Inflammatory macrophage treated with lipopolysaccharide for 1 hour (primary cell): ENCODE measurements at regions not wholly inside any gene's neighbourhood (a gene's known extent, or its start where the extent isn't known, plus 50 kb on each side); places are given as distances from the start of the nearest gene placed in this dataset.

Experiments
- DNase-seq, 2 donors: peaks; one replicate each; pipeline ENCODE4 v3.0.0-alpha.2; 2020 to 2022

- no peak for DNase-seq
Measured at GRCh38 chr4:152234571-152234970, 301.3 kb downstream of the FBXW7 start.

DNA sequence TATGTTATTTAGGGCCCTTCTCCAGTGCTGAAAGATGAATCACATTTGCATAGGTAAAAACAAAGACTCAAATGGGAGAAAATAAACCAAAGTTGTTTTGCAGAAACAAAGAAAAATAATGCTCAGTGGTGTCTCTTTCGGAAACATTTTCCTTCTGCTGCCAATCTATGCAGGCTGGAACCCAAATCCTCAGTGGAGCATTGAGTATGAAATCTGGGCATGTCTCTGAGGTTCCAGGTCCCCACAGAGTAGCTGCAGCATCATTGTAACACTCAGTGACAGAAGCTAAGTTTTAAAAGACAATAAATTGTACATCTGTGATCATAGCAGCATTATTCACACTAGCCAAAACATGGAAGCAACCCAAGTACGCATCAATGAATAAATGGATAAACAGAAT is 303.6 kb downstream of the FBXW7 start:
- DNase-seq: no peak

GRCh38 chr4:152229782-152230289 is 306.1 kb downstream of the FBXW7 start:
- no peak for DNase-seq

- DNase-seq: no peak
Measured at GRCh38 chr4:152225680-152226079, 310.2 kb downstream of the FBXW7 start.

GRCh38 chr4:152224721-152225420 is 311.0 kb downstream of the FBXW7 start:
- no peak for DNase-seq

GRCh38 chr4:152224223-152224622 is 311.7 kb downstream of the FBXW7 start:
- DNase-seq: no peak

DNA sequence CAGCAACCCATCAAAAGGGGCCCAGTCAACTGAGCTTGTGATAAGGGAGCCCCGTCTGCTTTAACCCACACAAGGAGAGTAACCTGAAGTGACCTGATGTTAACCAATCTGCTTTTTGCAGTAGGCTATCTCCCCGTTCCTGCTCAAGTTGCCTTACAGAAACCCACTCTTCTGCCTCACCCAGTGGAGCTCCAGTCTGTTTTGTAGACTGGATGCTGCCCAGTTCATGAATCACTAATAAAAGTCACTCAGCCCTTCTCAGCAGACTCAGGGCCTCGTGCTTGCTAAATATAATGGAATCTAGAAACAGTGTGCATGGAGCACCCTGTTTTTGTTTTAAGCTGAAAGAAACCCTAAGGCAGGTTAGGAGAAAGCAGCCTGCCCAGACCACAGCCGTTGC is 312.3 kb downstream of the FBXW7 start:
- DNase-seq: no peak

DNA sequence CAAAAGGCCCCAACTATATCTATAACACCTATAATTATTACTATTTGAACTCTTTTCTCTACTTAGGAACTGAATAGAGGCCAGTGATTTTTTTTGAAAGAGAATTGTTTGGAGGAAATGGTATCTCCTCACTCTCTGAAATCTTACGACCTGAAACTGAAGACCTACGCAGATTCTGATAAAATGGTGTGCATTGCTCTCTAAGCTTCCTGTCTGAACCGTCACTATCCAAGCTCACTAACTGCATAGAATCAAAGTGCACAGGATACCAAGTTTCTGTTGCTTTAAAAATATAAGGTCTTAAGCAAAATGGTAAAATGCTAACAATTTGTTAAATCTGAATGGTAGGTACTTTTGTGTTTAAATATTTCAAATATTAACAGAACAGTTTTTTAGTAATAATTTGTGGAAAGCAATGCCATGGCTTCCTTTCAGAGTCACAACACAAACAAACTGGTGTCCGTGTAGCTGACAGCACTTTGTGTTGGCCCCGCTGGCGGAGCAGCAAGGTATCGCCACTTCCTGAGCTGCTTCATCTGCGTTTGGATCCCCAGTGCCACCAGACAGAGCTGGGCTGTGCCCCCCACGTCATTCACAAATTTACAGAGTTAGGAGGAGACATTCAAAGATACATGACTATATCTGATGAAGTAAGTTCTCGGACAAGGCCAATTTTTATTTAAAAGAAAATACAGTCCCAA is 313.9 kb downstream of the FBXW7 start:
- DNase-seq: no peak

DNA sequence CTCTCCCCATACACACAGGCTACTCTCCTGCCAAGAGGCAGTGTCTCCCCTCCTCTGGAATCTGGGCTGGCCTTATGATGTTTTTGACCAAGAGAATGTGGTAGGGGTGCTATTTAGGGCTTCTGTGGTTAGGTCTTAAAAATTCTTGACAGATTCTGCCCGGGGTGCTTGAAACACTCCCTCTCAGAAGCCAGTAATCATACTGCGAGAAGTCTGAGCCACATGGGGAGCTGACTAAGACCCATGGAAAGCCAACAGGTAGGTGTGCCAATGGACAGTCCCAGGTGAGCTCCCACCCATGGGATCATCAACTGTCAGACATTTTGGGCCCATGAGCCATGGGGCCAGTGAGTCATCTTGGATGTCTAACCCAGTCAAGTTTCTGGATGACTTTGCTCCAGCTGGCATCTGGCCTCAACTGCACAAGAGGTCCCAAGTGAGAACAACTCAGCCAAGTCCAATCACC is 315.7 kb downstream of the FBXW7 start:
- DNase-seq: no peak

DNA sequence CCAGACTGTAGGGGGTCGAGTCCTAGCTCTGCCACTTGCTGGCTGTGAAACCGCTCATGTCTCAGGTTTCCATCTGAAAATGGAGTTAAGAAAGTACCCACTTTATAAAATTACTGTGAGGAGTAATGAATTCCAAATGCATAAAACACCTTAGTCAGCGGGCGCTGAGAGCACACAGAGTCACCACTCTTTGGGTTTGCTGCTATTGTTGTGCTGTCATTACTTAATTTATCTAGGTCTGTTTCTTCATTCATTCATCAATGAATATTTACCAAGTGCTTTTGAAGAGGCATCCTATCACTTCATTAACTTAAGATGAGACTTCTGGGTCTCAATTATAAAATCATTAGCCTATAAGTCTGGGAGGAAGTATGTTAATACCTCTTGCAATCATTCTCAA is 317.3 kb downstream of the FBXW7 start:
- DNase-seq: no peak

DNA sequence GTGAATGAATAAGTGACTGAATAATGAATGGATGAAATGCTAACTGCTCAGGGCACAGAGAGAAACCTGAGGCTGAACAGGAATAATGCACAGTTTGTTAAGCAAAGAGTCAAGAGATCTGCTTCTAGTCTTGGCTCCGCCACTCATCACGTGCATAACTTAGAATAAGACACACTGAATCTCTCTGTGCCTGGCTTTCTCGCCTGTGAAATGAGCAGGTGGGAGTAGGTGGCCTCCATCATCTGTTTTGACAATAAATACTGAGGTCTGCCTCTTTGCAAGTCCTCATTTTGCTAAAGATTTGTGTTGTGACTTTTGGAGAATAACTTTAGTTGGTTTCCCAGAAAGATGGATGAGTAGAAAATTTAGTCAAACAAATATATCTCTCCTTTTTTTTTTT is 318.0 kb downstream of the FBXW7 start:
- no peak for DNase-seq

DNA sequence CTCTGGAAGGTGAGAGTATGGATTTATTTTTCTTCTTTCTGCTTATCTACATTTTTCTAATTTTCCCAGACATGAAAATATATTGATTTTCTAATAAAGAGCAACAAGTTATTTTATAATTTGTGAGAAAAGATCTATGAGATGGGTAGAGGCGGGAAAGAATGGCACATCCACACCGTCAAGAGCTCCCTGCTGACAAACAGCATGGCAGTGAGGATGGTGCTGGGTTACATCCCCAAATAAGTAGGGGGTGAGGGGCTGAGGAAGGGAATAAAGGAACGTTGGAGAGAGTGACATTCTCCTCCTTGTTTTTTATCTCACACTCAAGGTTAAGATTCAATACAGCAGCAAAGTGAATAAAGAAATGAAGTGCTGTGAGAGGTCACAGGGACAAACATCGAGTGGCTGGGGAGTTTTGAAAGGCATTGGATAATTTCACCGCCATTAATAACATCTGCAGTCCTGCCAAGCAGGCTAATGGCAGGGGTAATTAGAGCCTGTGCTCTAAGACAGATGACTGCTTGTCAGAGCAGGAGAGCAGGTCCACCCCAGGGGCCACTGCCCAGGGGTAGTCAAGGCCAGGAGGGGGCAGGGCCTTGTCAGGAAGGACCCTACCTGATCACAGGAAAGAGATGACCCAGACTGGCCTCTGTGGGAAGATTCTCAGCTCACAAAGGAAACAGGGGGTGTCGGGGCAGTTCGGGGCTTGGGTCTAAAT is 323.8 kb downstream of the FBXW7 start:
- no peak for DNase-seq

DNA sequence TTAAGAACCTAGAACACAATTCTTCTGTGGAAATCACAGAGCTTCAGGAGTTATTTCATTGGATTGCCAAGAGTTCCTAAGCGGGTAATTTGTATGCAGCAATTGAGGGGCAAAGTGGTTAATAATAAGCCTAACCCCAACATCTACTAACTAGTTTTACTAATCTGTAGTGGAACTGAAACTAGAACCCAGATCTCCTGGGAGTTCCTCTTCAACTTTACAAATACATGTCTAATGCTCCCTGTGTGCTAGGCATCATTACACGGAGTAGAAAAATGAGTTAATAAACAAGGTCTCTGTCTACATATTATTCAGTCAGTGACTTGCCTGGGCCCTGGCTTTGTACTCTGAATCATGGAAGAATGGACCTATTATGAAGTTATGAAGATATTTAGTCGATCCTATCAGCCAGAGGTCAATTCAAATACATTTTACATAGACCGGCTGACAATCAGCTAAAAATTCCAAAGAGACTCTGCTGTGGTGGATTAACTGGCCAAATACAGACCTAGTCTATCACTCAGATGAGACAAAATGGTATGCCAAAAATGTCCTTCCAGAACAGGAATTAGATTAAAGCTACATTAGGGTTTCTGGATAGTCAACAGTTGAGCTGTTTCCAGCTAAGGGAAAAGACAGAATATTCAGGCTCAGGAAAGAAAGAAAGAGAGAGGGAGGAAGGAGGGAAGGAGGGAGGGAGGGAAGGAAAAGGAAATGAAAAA is 326.0 kb downstream of the FBXW7 start:
- DNase-seq: no peak

- DNase-seq: no peak
Measured at GRCh38 chr4:152207378-152207720, 328.5 kb downstream of the FBXW7 start.

DNA sequence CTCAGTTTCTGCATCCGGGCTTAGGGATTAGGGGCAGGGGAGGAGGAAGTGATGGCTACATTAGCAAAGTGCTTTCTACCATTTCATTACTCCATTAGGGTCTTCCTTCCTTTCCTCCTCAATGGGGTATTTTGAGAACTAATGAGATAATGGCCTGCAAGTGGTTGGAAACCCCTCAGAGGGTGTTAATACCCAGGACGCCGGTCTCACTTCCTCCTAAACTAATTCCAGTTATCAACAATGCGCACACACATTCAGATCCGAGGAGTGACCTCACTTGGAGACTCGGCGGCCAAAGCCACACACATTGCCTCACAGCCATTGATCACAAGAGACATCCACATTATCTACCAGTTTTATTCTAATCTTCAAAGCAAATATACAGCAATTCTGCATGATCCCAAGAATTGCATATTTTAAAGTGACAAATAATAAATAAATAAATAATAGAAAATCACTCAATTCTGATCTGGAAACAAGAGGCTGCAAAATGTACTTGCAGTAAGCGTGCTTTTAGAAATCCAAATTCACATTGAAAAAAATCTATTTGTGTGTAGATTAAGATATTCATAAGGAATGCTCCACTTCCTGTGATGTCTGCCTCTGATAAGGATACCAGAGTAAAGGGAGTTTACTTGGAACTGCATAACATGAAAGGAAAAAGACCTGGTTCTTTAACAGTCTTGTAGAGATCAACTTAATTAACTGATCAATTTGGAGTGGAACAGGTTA is 329.1 kb downstream of the FBXW7 start:
- DNase-seq: peak in 1 of 2 donors; percentile 16

GRCh38 chr4:152206185-152206584 is 329.7 kb downstream of the FBXW7 start:
- DNase-seq: no peak

DNA sequence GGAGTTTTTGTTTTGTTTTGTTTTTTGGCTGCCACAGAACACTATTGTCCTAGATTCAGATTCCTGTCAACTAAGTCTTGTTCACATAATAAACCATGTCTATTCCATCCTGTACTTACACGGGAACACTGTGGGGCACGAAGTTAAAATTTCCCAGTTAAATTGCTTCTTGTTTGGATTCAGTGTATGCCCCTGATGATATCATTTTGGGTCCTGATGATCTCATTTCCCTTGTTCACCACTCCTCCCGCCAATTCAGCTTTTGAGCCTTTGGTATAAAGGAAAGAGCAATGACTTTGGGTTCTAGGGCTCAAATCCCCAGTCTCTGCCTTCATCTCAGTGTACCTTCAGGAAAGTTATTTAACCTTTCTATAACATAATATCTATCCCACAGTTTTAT is 333.5 kb downstream of the FBXW7 start:
- DNase-seq: no peak

GRCh38 chr4:152200511-152201333 is 335.2 kb downstream of the FBXW7 start:
- no peak for DNase-seq

DNA sequence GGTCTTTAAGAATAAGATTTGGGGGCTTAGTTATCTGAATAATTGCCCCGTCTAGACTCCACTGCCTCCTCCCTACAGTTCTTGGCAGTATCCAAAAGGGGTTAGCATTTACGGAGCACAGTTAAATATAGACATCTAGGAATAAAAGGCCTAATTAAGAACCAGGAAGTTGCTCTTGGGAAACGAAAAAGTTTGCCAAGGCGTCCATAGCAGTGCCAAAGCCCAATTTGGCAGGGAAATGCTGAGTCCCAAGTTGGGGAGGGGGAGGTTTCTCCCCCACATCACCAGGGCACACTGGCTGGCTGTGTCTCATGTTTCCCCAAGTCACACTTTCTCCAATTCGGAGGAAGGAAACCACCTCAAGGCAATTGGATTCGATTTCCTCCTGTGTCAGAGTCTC is 338.7 kb downstream of the FBXW7 start:
- no peak for DNase-seq

DNA sequence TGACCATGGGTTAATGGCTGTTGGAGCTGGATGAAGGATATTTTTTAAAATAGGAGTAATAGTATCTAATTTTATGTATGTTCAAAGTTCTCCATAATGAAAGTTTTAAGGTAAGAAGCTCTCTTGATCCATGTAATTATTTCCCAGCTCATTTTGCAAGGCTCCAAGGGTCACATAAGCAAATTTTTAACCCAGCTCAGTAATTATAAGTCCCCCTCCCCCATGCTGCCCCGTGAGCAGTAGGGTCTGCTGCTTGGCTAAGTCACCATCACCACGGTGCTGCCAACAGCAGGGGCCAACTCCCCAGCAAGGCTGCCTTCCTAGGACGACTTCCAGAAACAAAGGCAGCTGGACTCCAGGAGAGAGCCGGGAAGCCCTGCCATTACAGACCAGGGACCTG is 340.0 kb downstream of the FBXW7 start:
- no peak for DNase-seq

GRCh38 chr4:152193059-152193458 is 342.8 kb downstream of the FBXW7 start:
- DNase-seq: no peak

GRCh38 chr4:152190907-152191306 is 345.0 kb downstream of the FBXW7 start:
- DNase-seq: no peak
